Subcutaneous abdominal adipose tissue (tissue), 5 donors: ENCODE measurements at regions not wholly inside any gene's neighbourhood (a gene's known extent, or its start where the extent isn't known, plus 50 kb on each side); places are given as distances from the start of the nearest gene placed in this dataset.

Source experiments
- H3K27ac ChIP-seq: one replicate; pipeline ENCODE4 v1.7.0; 2013; ENCODE audit warnings: low read depth, mild to moderate bottlenecking, inconsistent platforms, low read length, moderate library complexity
- H3K27me3 ChIP-seq, 5 donors: one replicate each; pipeline ENCODE4 v1.7.0; 2013; ENCODE audit warnings: low read length in 5 of 5, inconsistent platforms in 1 of 5; ENCODE audit not compliant: control insufficient read depth in 5 of 5, insufficient read depth in 4 of 5
- H3K36me3 ChIP-seq, 5 donors: one replicate each; pipeline ENCODE4 v1.7.0; 2013; ENCODE audit warnings: low read length in 5 of 5; ENCODE audit not compliant: control insufficient read depth in 5 of 5, insufficient read depth in 5 of 5
- H3K4me1 ChIP-seq, 5 donors: one replicate each; pipeline ENCODE4 v1.7.0; 2013; ENCODE audit warnings: low read length in 5 of 5, mild to moderate bottlenecking in 3 of 5, moderate library complexity in 1 of 5; ENCODE audit not compliant: control insufficient read depth in 5 of 5, insufficient read depth in 5 of 5
- H3K4me3 ChIP-seq, 5 donors: one replicate each; pipeline ENCODE4 v1.7.0; 2013; ENCODE audit warnings: low read length in 5 of 5, low read depth in 1 of 5
- H3K9ac ChIP-seq, 5 donors: one replicate each; pipeline ENCODE4 v1.7.0; 2013; ENCODE audit warnings: low read length in 5 of 5, mild to moderate bottlenecking in 4 of 5, moderate library complexity in 3 of 5
- H3K9me3 ChIP-seq, 5 donors: one replicate each; pipeline ENCODE4 v1.7.0; 2013; ENCODE audit warnings: low read length in 5 of 5; ENCODE audit not compliant: control insufficient read depth in 5 of 5
- donor health status: healthy.
- donor health status: healthy.
- donor health status: healthy.
- donor health status: healthy.
- donor health status: healthy.

GRCh38 chrX:22516893-22517292, 244.2 kb downstream of the CBLL2 start:
- H3K36me3 ChIP-seq: no peaks in the 10 kb centered on the region
- no peak overlapping the region for H3K27ac ChIP-seq
- peaks cover 0 to 8% (median 2%) of the 10 kb centered on the region in 5 donors for H3K9me3 ChIP-seq
- H3K27me3 ChIP-seq: peaks cover 0 to 3% (median 0%) of the 10 kb centered on the region in 5 donors
- no peak overlapping the region for H3K9ac ChIP-seq
- no peak overlapping the region for H3K4me3 ChIP-seq
- no peaks in the 10 kb centered on the region for H3K4me1 ChIP-seq

GRCh38 chrX:22520128-22520828, 247.6 kb downstream of the CBLL2 start:
- H3K27me3 ChIP-seq: peaks cover 0 to 3% (median 0%) of the 10 kb centered on the region in 5 donors
- peaks cover 2 to 15% (median 7%) of the 10 kb centered on the region in 5 donors for H3K9me3 ChIP-seq
- no peaks in the 10 kb centered on the region for H3K4me1 ChIP-seq
- H3K4me3 ChIP-seq: no peak overlapping the region
- H3K36me3 ChIP-seq: no peaks in the 10 kb centered on the region
- H3K27ac ChIP-seq: no peak overlapping the region
- H3K9ac ChIP-seq: no peak overlapping the region

GRCh38 chrX:22526339-22526738, 253.6 kb downstream of the CBLL2 start:
- Histone ChIP-seq H3K27me3 (no peaks in the 10 kb centered on the region), H3K4me3 (no peak overlapping the region), H3K9ac (no peak overlapping the region), H3K9me3 (peaks cover under 1 to 11% (median 3%) of the 10 kb centered on the region in 5 donors), H3K27ac (no peak overlapping the region), H3K4me1 (no peaks in the 10 kb centered on the region), H3K36me3 (no peaks in the 10 kb centered on the region)

- Histone ChIP-seq H3K9ac (no peak overlapping the region), H3K4me3 (no peak overlapping the region), H3K27ac (no peak overlapping the region), H3K4me1 (no peaks in the 10 kb centered on the region), H3K27me3 (no peaks in the 10 kb centered on the region), H3K9me3 (peaks cover 2 to 13% (median 4%) of the 10 kb centered on the region in 5 donors), H3K36me3 (no peaks in the 10 kb centered on the region)
These were observed 254.6 kb downstream of the CBLL2 start for GRCh38 chrX:22527302-22527701.

GRCh38 chrX:22533898-22534297, 261.2 kb downstream of the CBLL2 start:
- H3K36me3 ChIP-seq: no peaks in the 10 kb centered on the region
- no peak overlapping the region for H3K4me3 ChIP-seq
- H3K9ac ChIP-seq: no peak overlapping the region
- H3K4me1 ChIP-seq: no peaks in the 10 kb centered on the region
- no peak overlapping the region for H3K27ac ChIP-seq
- peaks cover 0 to 4% (median 0%) of the 10 kb centered on the region in 5 donors for H3K27me3 ChIP-seq
- peaks cover 0 to 4% (median 0%) of the 10 kb centered on the region in 5 donors for H3K9me3 ChIP-seq

GRCh38 chrX:22534643-22535042, 261.9 kb downstream of the CBLL2 start:
- H3K27ac ChIP-seq: no peak overlapping the region
- peaks cover 0 to 4% (median 0%) of the 10 kb centered on the region in 5 donors for H3K27me3 ChIP-seq
- H3K36me3 ChIP-seq: no peaks in the 10 kb centered on the region
- no peak overlapping the region for H3K4me3 ChIP-seq
- peaks cover 0 to 4% (median 0%) of the 10 kb centered on the region in 5 donors for H3K9me3 ChIP-seq
- H3K4me1 ChIP-seq: no peaks in the 10 kb centered on the region
- H3K9ac ChIP-seq: no peak overlapping the region

- H3K9me3 ChIP-seq: peaks cover 0 to 2% (median 0%) of the 10 kb centered on the region in 5 donors
- H3K27ac ChIP-seq: no peak overlapping the region
- peaks cover 0 to 7% (median 0%) of the 10 kb centered on the region in 5 donors for H3K27me3 ChIP-seq
- H3K36me3 ChIP-seq: no peaks in the 10 kb centered on the region
- no peaks in the 10 kb centered on the region for H3K4me1 ChIP-seq
- no peak overlapping the region for H3K9ac ChIP-seq
- H3K4me3 ChIP-seq: no peak overlapping the region
These were observed 264.1 kb downstream of the CBLL2 start for GRCh38 chrX:22536746-22537304.

- peaks cover 0 to 7% (median 0%) of the 10 kb centered on the region in 5 donors for H3K27me3 ChIP-seq
- H3K4me3 ChIP-seq: no peak overlapping the region
- no peaks in the 10 kb centered on the region for H3K36me3 ChIP-seq
- H3K4me1 ChIP-seq: no peaks in the 10 kb centered on the region
- H3K9ac ChIP-seq: no peak overlapping the region
- H3K9me3 ChIP-seq: no peaks in the 10 kb centered on the region
- no peak overlapping the region for H3K27ac ChIP-seq
These were observed 265.9 kb downstream of the CBLL2 start for GRCh38 chrX:22538580-22538979.

- peaks cover 0 to 11% (median 7%) of the 10 kb centered on the region in 5 donors for H3K27me3 ChIP-seq
- no peak overlapping the region for H3K27ac ChIP-seq
- no peak overlapping the region for H3K4me3 ChIP-seq
- no peaks in the 10 kb centered on the region for H3K4me1 ChIP-seq
- no peaks in the 10 kb centered on the region for H3K36me3 ChIP-seq
- H3K9ac ChIP-seq: no peak overlapping the region
- H3K9me3 ChIP-seq: peaks cover 0 to 2% (median 0%) of the 10 kb centered on the region in 5 donors
These were observed 269.2 kb downstream of the CBLL2 start for GRCh38 chrX:22541926-22542325.

GRCh38 chrX:22542641-22543040, 269.9 kb downstream of the CBLL2 start:
- Histone ChIP-seq H3K9me3 (peaks cover 0 to 2% (median 0%) of the 10 kb centered on the region in 5 donors), H3K9ac (no peak overlapping the region), H3K27me3 (peaks cover 0 to 13% (median 6%) of the 10 kb centered on the region in 5 donors)

More at GRCh38 chrX:22542641-22543040, 269.9 kb downstream of the CBLL2 start:
- Histone ChIP-seq H3K27ac (no peak overlapping the region), H3K36me3 (no peaks in the 10 kb centered on the region), H3K4me3 (no peak overlapping the region), H3K4me1 (no peaks in the 10 kb centered on the region)
